IMR-90 (cell line): ENCODE measurements at regions not wholly inside any gene's neighbourhood (a gene's known extent, or its start where the extent isn't known, plus 50 kb on each side); places are given as distances from the start of the nearest gene placed in this dataset.

Experiments used
- ATAC-seq: fragments of 200-7000 bp; cut with Tn5 transposase; 2 replicates; pipeline ENCODE4 v1.9.1; 2020; ENCODE audit warnings: low read depth, mild to moderate bottlenecking, moderate library complexity
- BruUV-seq: library from RNA; stranded (reverse); fragments of 400-500 nt; replicated peaks from 2 replicates; lab custom pipeline; 2021; lab: Mats Ljungman, UMichigan
- CTCF ChIA-PET: fragments of 300-600 bp; formaldehyde crosslinking; extraction: SDS; loops from one replicate; lab custom pipeline; 2021; ENCODE audit warnings: antibody characterized with exemption; lab: Yijun Ruan, JAX
- POLR2A ChIA-PET: fragments of 300-600 bp; sonication (Branson Sonifier 250); formaldehyde crosslinking; loops from one replicate; lab custom pipeline; 2022; ENCODE audit warnings: antibody characterized with exemption; ENCODE audit not compliant: unreplicated experiment; lab: Charles Lee
- DNase-seq: peaks from one replicate; pipeline ENCODE4 v3.0.0; 2013
- H2AFZ ChIP-seq: replicated peaks from 2 replicates; pipeline ENCODE3; 2013; ENCODE audit warnings: low read length, mild to moderate bottlenecking; ENCODE audit not compliant: poor library complexity
- H2AK5ac ChIP-seq: 2 replicates; pipeline ENCODE4 v1.6.1; 2013; ENCODE audit warnings: low read depth, low read length, inconsistent platforms
- H2AK9ac ChIP-seq: replicated peaks from 2 replicates; pipeline ENCODE3; 2013; ENCODE audit warnings: mild to moderate bottlenecking, low read depth, low read length, moderate library complexity; ENCODE audit not compliant: poor library complexity
- H2BK120ac ChIP-seq: 2 replicates; pipeline ENCODE4 v1.6.1; 2013; ENCODE audit warnings: low read depth, low read length, inconsistent platforms
- H2BK15ac ChIP-seq: 3 replicates; pipeline ENCODE4 v1.6.1; 2013; ENCODE audit warnings: low read depth, low read length, inconsistent platforms
- H2BK20ac ChIP-seq: 2 replicates; pipeline ENCODE4 v1.6.1; 2013; ENCODE audit warnings: low read depth, mild to moderate bottlenecking, inconsistent platforms, low read length, moderate library complexity
- H2BK5ac ChIP-seq: 2 replicates; pipeline ENCODE4 v1.6.1; 2013; ENCODE audit warnings: mild to moderate bottlenecking, low read depth, low read length, inconsistent platforms; ENCODE audit not compliant: poor library complexity, severe bottlenecking
- H3K14ac ChIP-seq: replicated peaks from 2 replicates; pipeline ENCODE4 v1.6.1; 2013; ENCODE audit warnings: low read depth, low read length, inconsistent platforms
- H3K18ac ChIP-seq: 2 replicates; pipeline ENCODE4 v1.6.1; 2013; ENCODE audit warnings: low read depth, low read length, control low read depth
- H3K23ac ChIP-seq: 2 replicates; pipeline ENCODE4 v1.6.1; 2013; ENCODE audit warnings: low read depth, low read length, inconsistent platforms
- H3K27ac ChIP-seq: 2 replicates; pipeline ENCODE4 v1.5.1; 2013; ENCODE audit warnings: mild to moderate bottlenecking, control low read depth, low read length; ENCODE audit not compliant: insufficient read depth
- H3K27me3 ChIP-seq: 2 replicates; pipeline ENCODE4 v1.6.1; 2013; ENCODE audit warnings: low read length; ENCODE audit not compliant: control insufficient read depth, insufficient read depth
- H3K36me3 ChIP-seq: 2 replicates; pipeline ENCODE4 v1.6.1; 2013; ENCODE audit warnings: low read length, mixed read lengths; ENCODE audit not compliant: control insufficient read depth, insufficient read depth
- H3K4ac ChIP-seq: 2 replicates; pipeline ENCODE4 v1.6.1; 2013; ENCODE audit warnings: low read depth, low read length, inconsistent platforms
- H3K4me1 ChIP-seq: 2 replicates; pipeline ENCODE4 v1.6.1; 2013; ENCODE audit warnings: low read length, mixed read lengths; ENCODE audit not compliant: control insufficient read depth, insufficient read depth
- H3K4me2 ChIP-seq: 2 replicates; pipeline ENCODE4 v1.6.1; 2013; ENCODE audit warnings: low read depth, mild to moderate bottlenecking, control low read depth, low read length, moderate library complexity
- H3K4me3 ChIP-seq: 2 replicates; pipeline ENCODE4 v1.5.1; 2013; ENCODE audit warnings: low read depth, mild to moderate bottlenecking, control low read depth, low read length, moderate library complexity; ENCODE audit not compliant: insufficient read depth
- H3K56ac ChIP-seq: 2 replicates; pipeline ENCODE4 v1.6.1; 2013; ENCODE audit warnings: low read length, inconsistent platforms; ENCODE audit not compliant: insufficient read depth; ENCODE audit errors: extremely low read depth
- H3K79me1 ChIP-seq, 2 experiments: 2 replicates each; pipeline ENCODE4 v1.6.1; 2013; ENCODE audit warnings: low read length in 2 of 2, inconsistent platforms in 1 of 2, low read depth in 1 of 2
- H3K9ac ChIP-seq: 2 replicates; pipeline ENCODE4 v1.6.1; 2013; ENCODE audit warnings: low read depth, low read length, control low read depth
- H3K9me1 ChIP-seq: 2 replicates; pipeline ENCODE4 v1.6.1; 2013; ENCODE audit warnings: low read length, inconsistent platforms; ENCODE audit not compliant: insufficient read depth
- H3K9me3 ChIP-seq: 2 replicates; pipeline ENCODE4 v1.6.1; 2013; ENCODE audit warnings: low read length; ENCODE audit not compliant: control insufficient read depth, insufficient read depth
- H4K20me1 ChIP-seq: 2 replicates; pipeline ENCODE4 v1.6.1; 2013; ENCODE audit warnings: low read length, inconsistent platforms; ENCODE audit not compliant: insufficient read depth
- H4K5ac ChIP-seq: 2 replicates; pipeline ENCODE4 v1.6.1; 2013; ENCODE audit warnings: mild to moderate bottlenecking, low read depth, low read length, control low read depth
- H4K8ac ChIP-seq, 2 experiments: 2 replicates each; pipeline ENCODE4 v1.6.1; 2013; ENCODE audit warnings: low read depth in 2 of 2, low read length in 2 of 2, control low read depth in 1 of 2, inconsistent platforms in 1 of 2
- H4K91ac ChIP-seq: 2 replicates; pipeline ENCODE4 v1.6.1; 2013; ENCODE audit warnings: low read depth, low read length, inconsistent platforms; ENCODE audit not compliant: insufficient read depth
- BHLHE40 ChIP-seq: fragments of 150-350 bp; IDR thresholded peaks from 2 replicates; pipeline ENCODE4 v1.6.1; 2016; ENCODE audit warnings: mild to moderate bottlenecking, low read depth, low read length
- CEBPB ChIP-seq: IDR thresholded peaks from 2 replicates; pipeline ENCODE4 v1.6.1; 2012; ENCODE audit warnings: low read depth, low read length, improper control_type of control experiment
- CHD1 ChIP-seq: IDR thresholded peaks from 2 replicates; pipeline ENCODE4 v1.6.1; 2012; ENCODE audit warnings: low read depth, low read length, improper control_type of control experiment
- CTCF ChIP-seq: conservative IDR thresholded peaks from 2 replicates; pipeline ENCODE4 v1.5.1; 2012; ENCODE audit warnings: mild to moderate bottlenecking, low read depth, low read length, improper control_type of control experiment
- ELK1 ChIP-seq: fragments of 150-350 bp; IDR thresholded peaks from 2 replicates; pipeline ENCODE4 v1.6.1; 2016; ENCODE audit warnings: low read depth, mild to moderate bottlenecking, low read length, moderate library complexity, borderline replicate concordance
- FOS ChIP-seq: fragments of 150-350 bp; IDR thresholded peaks from 2 replicates; pipeline ENCODE4 v1.6.1; 2016; ENCODE audit warnings: low read depth, low read length
- MAFK ChIP-seq: IDR thresholded peaks from 2 replicates; pipeline ENCODE4 v1.6.1; 2012; ENCODE audit warnings: low read depth, low read length, improper control_type of control experiment
- MAZ ChIP-seq: IDR thresholded peaks from 2 replicates; pipeline ENCODE4 v1.6.1; 2012; ENCODE audit warnings: low read depth, mild to moderate bottlenecking, low read length, improper control_type of control experiment, moderate library complexity, borderline replicate concordance
- MXI1 ChIP-seq: IDR thresholded peaks from 2 replicates; pipeline ENCODE4 v1.6.1; 2012; ENCODE audit warnings: low read depth, mild to moderate bottlenecking, low read length, moderate library complexity, borderline replicate concordance
- NFE2L2 ChIP-seq: fragments of 150-350 bp; IDR thresholded peaks from 2 replicates; pipeline ENCODE4 v1.6.1; 2016; ENCODE audit warnings: low read depth, mild to moderate bottlenecking, low read length
- POLR2A ChIP-seq: IDR thresholded peaks from 2 replicates; pipeline ENCODE4 v1.6.1; 2012; ENCODE audit warnings: mild to moderate bottlenecking, low read depth, low read length
- RAD21 ChIP-seq: IDR thresholded peaks from 2 replicates; pipeline ENCODE4 v1.6.1; 2012; ENCODE audit warnings: low read length, improper control_type of control experiment
- RCOR1 ChIP-seq: IDR thresholded peaks from 2 replicates; pipeline ENCODE4 v1.6.1; 2012; ENCODE audit warnings: mild to moderate bottlenecking, low read length, improper control_type of control experiment; ENCODE audit not compliant: insufficient replicate concordance
- RFX5 ChIP-seq: IDR thresholded peaks from 2 replicates; pipeline ENCODE4 v1.8.0; 2012; ENCODE audit warnings: low read depth, mild to moderate bottlenecking, low read length, moderate library complexity
- SMC3 ChIP-seq: fragments of 150-350 bp; IDR thresholded peaks from 2 replicates; pipeline ENCODE4 v1.6.1; 2016; ENCODE audit warnings: low read depth, mild to moderate bottlenecking, antibody characterized with exemption, low read length, moderate library complexity
- WGBS, 2 experiments: methylation state at CpG; one replicate each; pipeline versions ENCODE4 v1.1.5 to v1.1.7; 2013; ENCODE audit warnings: missing lambda C conversion rate in 2 of 2; ENCODE audit not compliant: insufficient read length in 1 of 2; ENCODE audit errors: extremely low coverage in 2 of 2; 5-methylcytosine and 5-hydroxymethylcytosine counted together
- dilution Hi-C: fragments of 300-500 bp; cut with HindIII; formaldehyde crosslinking; loops from one replicate; pipeline ENCODE4 v1.14.3; 2018; ENCODE audit warnings: low sequenced_read_pairs; ENCODE audit not compliant: unreplicated experiment
- in situ Hi-C: fragments of 300-500 bp; cut with MboI; formaldehyde crosslinking; loops from 3 replicates; pipeline ENCODE4 v1.14.3; 2019; ENCODE audit warnings: low sequenced_read_pairs, inconsistent platforms, mixed read lengths
- intact Hi-C: fragments of 100-400 bp; cut with micrococcal nuclease; formaldehyde crosslinking; loops from 2 replicates; pipeline ENCODE4 v1.10.0; 2022
- TF ChIP-seq, protein P1 (sequence below): fragments of 150-350 bp; IDR thresholded peaks from 2 replicates; pipeline ENCODE4 v1.6.1; 2017; ENCODE audit warnings: mild to moderate bottlenecking, antibody characterized with exemption, low read length, low read depth

GRCh38 chr4:175034986-175035705 lies 117.0 kb downstream of the ADAM29 start:
- no CpG with 5 or more reads among the region's 2 CpGs for WGBS, 2 experiments
- H3K4me1 ChIP-seq = no peaks in the 10 kb centered on the region
- TF ChIP-seq CHD1 (no peak), ELK1 (no peak), CEBPB (no peak), MAZ (no peak), MXI1 (no peak), CTCF (no peak), NFE2L2 (no peak), MAFK (no peak), RCOR1 (no peak), SMC3 (no peak), BHLHE40 (no peak), RFX5 (no peak), POLR2A (no peak), FOS (no peak), RAD21 (no peak)
- TF ChIP-seq, protein P1, sequence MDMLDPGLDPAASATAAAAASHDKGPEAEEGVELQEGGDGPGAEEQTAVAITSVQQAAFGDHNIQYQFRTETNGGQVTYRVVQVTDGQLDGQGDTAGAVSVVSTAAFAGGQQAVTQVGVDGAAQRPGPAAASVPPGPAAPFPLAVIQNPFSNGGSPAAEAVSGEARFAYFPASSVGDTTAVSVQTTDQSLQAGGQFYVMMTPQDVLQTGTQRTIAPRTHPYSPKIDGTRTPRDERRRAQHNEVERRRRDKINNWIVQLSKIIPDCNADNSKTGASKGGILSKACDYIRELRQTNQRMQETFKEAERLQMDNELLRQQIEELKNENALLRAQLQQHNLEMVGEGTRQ = no peak
- H3K18ac ChIP-seq = no peak overlapping the region
- in situ Hi-C loops (no loop called here), dilution Hi-C loops (no loop called here), intact Hi-C loops (no loop called here)
- peaks cover 7% of the 10 kb centered on the region; the same call in 1 of the 2 replicates for H3K9me3 ChIP-seq
- ChIA-PET CTCF (no interaction called here), POLR2A (no interaction called here)
- H4K5ac ChIP-seq = no peak overlapping the region
- no peak overlapping the region for H3K23ac ChIP-seq
- H3K79me1 ChIP-seq = no peaks in the 10 kb centered on the region
- no peaks in the 10 kb centered on the region for H3K36me3 ChIP-seq
- no peak overlapping the region for H2AFZ ChIP-seq
- no peak overlapping the region for H3K4me2 ChIP-seq
- no peak overlapping the region for H3K9ac ChIP-seq
- H3K27ac ChIP-seq = no peak overlapping the region
- no peak overlapping the region for H3K56ac ChIP-seq
- no peak overlapping the region for H3K4me3 ChIP-seq
- no peak overlapping the region for H4K8ac ChIP-seq
- DNase-seq (no peak), ATAC-seq (no peak)
- H3K9me1 ChIP-seq = no peaks in the 10 kb centered on the region
- no peak overlapping the region for H2AK5ac ChIP-seq
- H2AK9ac ChIP-seq = no peak overlapping the region
- no peaks in the 10 kb centered on the region for H3K27me3 ChIP-seq
- H4K20me1 ChIP-seq = no peaks in the 10 kb centered on the region
- no peak overlapping the region for H2BK20ac ChIP-seq
- no TSS peak for BruUV-seq
- H2BK120ac ChIP-seq = no peak overlapping the region
- H4K91ac ChIP-seq = no peak overlapping the region
- H2BK15ac ChIP-seq = no peak overlapping the region
- H3K14ac ChIP-seq = no peak overlapping the region
- H2BK5ac ChIP-seq = no peak overlapping the region
- H3K4ac ChIP-seq = no peak overlapping the region
